ENCODE measurements at regions not wholly inside any gene's neighbourhood (a gene's known extent, or its start where the extent isn't known, plus 50 kb on each side); places are given as distances from the start of the nearest gene placed in this dataset.

DNA sequence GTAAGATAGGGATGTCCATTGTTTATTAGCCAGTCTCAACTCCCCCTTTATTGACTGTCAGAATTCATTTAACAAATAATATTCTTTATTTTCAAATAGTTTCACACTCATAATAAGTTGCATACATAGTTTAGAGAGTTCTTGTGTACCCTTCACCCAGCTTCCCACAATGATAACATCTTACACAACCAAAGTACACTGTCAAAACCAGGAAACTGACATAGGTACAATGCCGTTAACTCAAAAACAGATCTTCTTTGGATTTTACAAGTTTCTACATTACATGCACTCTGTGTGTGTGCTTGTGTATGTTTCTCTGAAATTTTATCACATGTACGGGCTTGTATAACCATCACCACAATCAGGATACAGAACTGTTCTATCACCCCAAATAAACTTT is 64.4 kb upstream of the IFNLR1 start:
- ChIA-PET POLR2A (no interaction called here), CTCF (interaction anchor here (0.6 kb wide), 1 partner anchor 250 kb away, joined by 3 read pairs; no protein-coding TSS in a partner anchor)
- H3K9me3 Mint-ChIP-seq, result peaks cover 12% of the 10 kb centered on the region
- H3K36me3 Mint-ChIP-seq, result no peaks in the 10 kb centered on the region
- no peaks in the 10 kb centered on the region for H3K4me1 Mint-ChIP-seq
- H3K27ac Mint-ChIP-seq, result no peak overlapping the region
- H3K4me3 Mint-ChIP-seq, result no peak overlapping the region
- TF ChIP-seq OVOL2 (CRISPR knock-in tag; IDR thresholded peaks at IDR 0.05; ENCODE audit: borderline replicate concordance) (no peak), ZNF317 (CRISPR knock-in tag; IDR thresholded peaks at IDR 0.05; ENCODE audit: borderline replicate concordance, low read depth) (no peak), E2F4 (CRISPR knock-in tag; IDR thresholded peaks at IDR 0.05; ENCODE audit: borderline replicate concordance, low read depth) (no peak), ZNF396 (CRISPR knock-in tag; IDR thresholded peaks at IDR 0.05; ENCODE audit: borderline replicate concordance) (no peak)
- DNase-seq (ENCODE audit: low spot score), result no peak
- ATAC-seq, result no peak
- no peaks in the 10 kb centered on the region for H3K27me3 Mint-ChIP-seq (ENCODE audit: low read depth)

GRCh38 chr1:24250791-24251190 is 63.7 kb upstream of the IFNLR1 start:
- H3K4me1 Mint-ChIP-seq, result no peaks in the 10 kb centered on the region
- no peaks in the 10 kb centered on the region for H3K36me3 Mint-ChIP-seq
- H3K27me3 Mint-ChIP-seq (ENCODE audit: low read depth), result no peaks in the 10 kb centered on the region
- ATAC-seq, result no peak
- DNase-seq (ENCODE audit: low spot score), result no peak
- ChIA-PET CTCF (no interaction called here), POLR2A (no interaction called here)
- H3K4me3 Mint-ChIP-seq, result no peak overlapping the region
- H3K27ac Mint-ChIP-seq, result no peak overlapping the region
- peaks cover 12% of the 10 kb centered on the region for H3K9me3 Mint-ChIP-seq
- TF ChIP-seq, protein P1, sequence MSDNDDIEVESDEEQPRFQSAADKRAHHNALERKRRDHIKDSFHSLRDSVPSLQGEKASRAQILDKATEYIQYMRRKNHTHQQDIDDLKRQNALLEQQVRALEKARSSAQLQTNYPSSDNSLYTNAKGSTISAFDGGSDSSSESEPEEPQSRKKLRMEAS (CRISPR knock-in tag; IDR thresholded peaks at IDR 0.05), result no peak
- TF ChIP-seq NR3C1 (CRISPR knock-in tag; conservative IDR thresholded peaks at IDR 0.05; ENCODE audit: low read depth) (no peak), PRRX2 (CRISPR knock-in tag; IDR thresholded peaks at IDR 0.05) (no peak), CBFB (CRISPR knock-in tag; IDR thresholded peaks at IDR 0.05; ENCODE audit: low read depth) (no peak), NFATC4 (CRISPR knock-in tag; IDR thresholded peaks at IDR 0.05) (no peak), ZNF317 (CRISPR knock-in tag; IDR thresholded peaks at IDR 0.05; ENCODE audit: borderline replicate concordance, low read depth) (no peak), ZNF121 (CRISPR knock-in tag; IDR thresholded peaks at IDR 0.05) (no peak)

DNA sequence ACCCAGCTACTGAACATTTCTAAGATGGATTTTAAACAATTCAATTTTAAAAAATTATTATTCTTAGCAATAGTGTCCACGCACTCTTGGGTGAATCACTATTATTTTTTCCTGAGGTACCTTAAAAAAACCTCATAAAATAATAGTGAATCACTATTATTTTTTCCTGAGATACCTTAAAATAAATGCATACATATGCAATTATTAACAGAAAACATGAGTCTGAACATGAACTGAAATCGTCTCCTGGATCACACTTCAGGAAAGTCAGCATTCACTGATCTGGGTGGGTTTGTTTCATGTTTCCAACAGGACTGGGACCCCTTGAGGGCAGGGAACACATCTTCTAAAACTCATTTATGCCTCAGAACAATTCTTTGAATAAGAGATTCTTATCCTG is 63.1 kb upstream of the IFNLR1 start:
- no peak for ATAC-seq
- no peak for DNase-seq (ENCODE audit: low spot score)
- Mint-ChIP-seq H3K4me1 (no peaks in the 10 kb centered on the region), H3K27ac (no peak overlapping the region), H3K9me3 (peaks cover 12% of the 10 kb centered on the region), H3K4me3 (no peak overlapping the region), H3K27me3 (ENCODE audit: low read depth) (no peaks in the 10 kb centered on the region), H3K36me3 (no peaks in the 10 kb centered on the region)
- ChIA-PET POLR2A (no interaction called here), CTCF (no interaction called here)
- TF ChIP-seq, protein P2, sequence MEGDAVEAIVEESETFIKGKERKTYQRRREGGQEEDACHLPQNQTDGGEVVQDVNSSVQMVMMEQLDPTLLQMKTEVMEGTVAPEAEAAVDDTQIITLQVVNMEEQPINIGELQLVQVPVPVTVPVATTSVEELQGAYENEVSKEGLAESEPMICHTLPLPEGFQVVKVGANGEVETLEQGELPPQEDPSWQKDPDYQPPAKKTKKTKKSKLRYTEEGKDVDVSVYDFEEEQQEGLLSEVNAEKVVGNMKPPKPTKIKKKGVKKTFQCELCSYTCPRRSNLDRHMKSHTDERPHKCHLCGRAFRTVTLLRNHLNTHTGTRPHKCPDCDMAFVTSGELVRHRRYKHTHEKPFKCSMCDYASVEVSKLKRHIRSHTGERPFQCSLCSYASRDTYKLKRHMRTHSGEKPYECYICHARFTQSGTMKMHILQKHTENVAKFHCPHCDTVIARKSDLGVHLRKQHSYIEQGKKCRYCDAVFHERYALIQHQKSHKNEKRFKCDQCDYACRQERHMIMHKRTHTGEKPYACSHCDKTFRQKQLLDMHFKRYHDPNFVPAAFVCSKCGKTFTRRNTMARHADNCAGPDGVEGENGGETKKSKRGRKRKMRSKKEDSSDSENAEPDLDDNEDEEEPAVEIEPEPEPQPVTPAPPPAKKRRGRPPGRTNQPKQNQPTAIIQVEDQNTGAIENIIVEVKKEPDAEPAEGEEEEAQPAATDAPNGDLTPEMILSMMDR (IDR thresholded peaks at IDR 0.05), result no peak
- TF ChIP-seq CDX4 (CRISPR knock-in tag; IDR thresholded peaks at IDR 0.05; ENCODE audit: borderline replicate concordance) (no peak), GABPB1 (CRISPR knock-in tag; IDR thresholded peaks at IDR 0.05) (no peak), KAT7 (CRISPR knock-in tag; IDR thresholded peaks at IDR 0.05; ENCODE audit: borderline replicate concordance) (no peak), HMGA2 (CRISPR knock-in tag; IDR thresholded peaks at IDR 0.05) (no peak), RELA (CRISPR knock-in tag; IDR thresholded peaks at IDR 0.05; ENCODE audit: borderline replicate concordance) (no peak), ZNF219 (CRISPR knock-in tag; IDR thresholded peaks at IDR 0.05; ENCODE audit: borderline replicate concordance) (no peak), EMX1 (CRISPR knock-in tag; IDR thresholded peaks at IDR 0.05) (no peak), IRF1 (CRISPR knock-in tag; IDR thresholded peaks at IDR 0.05) (no peak)
- TF ChIP-seq, protein P3, sequence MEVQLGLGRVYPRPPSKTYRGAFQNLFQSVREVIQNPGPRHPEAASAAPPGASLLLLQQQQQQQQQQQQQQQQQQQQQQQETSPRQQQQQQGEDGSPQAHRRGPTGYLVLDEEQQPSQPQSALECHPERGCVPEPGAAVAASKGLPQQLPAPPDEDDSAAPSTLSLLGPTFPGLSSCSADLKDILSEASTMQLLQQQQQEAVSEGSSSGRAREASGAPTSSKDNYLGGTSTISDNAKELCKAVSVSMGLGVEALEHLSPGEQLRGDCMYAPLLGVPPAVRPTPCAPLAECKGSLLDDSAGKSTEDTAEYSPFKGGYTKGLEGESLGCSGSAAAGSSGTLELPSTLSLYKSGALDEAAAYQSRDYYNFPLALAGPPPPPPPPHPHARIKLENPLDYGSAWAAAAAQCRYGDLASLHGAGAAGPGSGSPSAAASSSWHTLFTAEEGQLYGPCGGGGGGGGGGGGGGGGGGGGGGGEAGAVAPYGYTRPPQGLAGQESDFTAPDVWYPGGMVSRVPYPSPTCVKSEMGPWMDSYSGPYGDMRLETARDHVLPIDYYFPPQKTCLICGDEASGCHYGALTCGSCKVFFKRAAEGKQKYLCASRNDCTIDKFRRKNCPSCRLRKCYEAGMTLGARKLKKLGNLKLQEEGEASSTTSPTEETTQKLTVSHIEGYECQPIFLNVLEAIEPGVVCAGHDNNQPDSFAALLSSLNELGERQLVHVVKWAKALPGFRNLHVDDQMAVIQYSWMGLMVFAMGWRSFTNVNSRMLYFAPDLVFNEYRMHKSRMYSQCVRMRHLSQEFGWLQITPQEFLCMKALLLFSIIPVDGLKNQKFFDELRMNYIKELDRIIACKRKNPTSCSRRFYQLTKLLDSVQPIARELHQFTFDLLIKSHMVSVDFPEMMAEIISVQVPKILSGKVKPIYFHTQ (CRISPR knock-in tag; IDR thresholded peaks at IDR 0.05), result no peak
- TF ChIP-seq, protein P4, sequence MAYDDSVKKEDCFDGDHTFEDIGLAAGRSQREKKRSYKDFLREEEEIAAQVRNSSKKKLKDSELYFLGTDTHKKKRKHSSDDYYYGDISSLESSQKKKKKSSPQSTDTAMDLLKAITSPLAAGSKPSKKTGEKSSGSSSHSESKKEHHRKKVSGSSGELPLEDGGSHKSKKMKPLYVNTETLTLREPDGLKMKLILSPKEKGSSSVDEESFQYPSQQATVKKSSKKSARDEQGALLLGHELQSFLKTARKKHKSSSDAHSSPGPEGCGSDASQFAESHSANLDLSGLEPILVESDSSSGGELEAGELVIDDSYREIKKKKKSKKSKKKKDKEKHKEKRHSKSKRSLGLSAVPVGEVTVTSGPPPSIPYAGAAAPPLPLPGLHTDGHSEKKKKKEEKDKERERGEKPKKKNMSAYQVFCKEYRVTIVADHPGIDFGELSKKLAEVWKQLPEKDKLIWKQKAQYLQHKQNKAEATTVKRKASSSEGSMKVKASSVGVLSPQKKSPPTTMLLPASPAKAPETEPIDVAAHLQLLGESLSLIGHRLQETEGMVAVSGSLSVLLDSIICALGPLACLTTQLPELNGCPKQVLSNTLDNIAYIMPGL (CRISPR knock-in tag; IDR thresholded peaks at IDR 0.05), result no peak
- TF ChIP-seq, protein P5, sequence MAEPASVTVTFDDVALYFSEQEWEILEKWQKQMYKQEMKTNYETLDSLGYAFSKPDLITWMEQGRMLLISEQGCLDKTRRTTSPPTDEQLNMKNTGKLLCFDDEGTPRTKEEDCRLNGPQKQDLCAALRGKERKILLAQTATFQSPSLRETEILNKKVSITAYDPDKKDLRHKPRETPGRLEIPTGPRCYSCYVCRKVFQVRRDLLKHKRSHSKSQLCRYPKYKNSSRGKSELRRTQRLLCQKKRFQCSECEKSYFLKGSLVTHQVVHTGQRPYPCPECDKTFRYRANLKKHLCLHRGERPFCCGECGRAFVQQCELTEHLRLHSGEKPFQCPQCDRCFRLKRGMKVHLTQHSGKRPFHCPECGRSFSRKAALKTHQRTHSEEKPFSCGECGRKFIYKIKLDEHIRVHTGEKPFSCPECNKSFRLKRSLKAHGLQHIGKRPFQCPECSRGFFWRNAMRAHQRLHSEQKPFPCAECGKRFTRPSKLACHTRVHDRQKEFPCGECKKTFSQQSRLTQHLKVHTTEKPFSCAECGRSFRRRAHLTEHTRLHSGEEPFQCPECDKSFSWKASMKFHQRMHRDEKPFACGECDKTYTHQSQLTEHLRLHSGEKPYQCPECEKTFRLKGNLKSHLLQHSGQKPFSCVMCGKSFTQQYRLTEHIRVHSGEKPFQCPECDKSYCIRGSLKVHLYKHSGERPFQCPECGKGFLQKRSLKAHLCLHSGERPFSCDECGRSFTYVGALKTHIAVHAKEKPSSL (CRISPR knock-in tag; conservative IDR thresholded peaks at IDR 0.05), result no peak

All from WTC11 (cell line).